GM18498 (cell line): ENCODE measurements at regions not wholly inside any gene's neighbourhood (a gene's known extent, or its start where the extent isn't known, plus 50 kb on each side); places are given as distances from the start of the nearest gene placed in this dataset.

Experiments used
- ATAC-seq: cut with Tn5 transposase; IDR thresholded peaks from one replicate; pipeline ENCODE4 v1.9.1; 2021; ENCODE audit warnings: mild to moderate bottlenecking, moderate library complexity; ENCODE audit not compliant: unreplicated experiment

- no peak for ATAC-seq
Observed at GRCh38 chr7:16323313-16323712, 98.0 kb downstream of the CRPPA start.

- ATAC-seq = no peak
Observed at GRCh38 chr7:16320099-16320660, 101.2 kb downstream of the CRPPA start.

- no peak for ATAC-seq
Observed at GRCh38 chr7:16318989-16319915, 102.1 kb downstream of the CRPPA start.

DNA sequence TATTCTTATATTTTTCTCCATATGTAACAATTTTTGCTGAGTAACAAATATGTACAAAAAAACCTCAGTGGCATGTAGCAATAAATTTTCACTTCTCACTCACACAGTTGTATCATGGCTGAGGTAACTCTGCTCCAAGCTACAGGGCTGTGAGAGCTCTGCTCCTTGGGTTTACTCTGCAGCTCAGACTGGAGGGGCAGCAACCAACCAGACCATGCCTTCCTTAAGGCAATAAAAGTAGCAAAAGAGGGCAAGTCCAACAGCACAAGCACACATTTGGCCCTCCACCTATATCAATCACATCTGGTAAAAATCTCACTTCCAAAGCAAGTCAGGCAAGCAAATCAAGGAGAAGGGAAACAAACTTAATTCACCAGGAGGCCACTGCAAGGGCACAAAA, 102.9 kb downstream of the CRPPA start:
- no peak for ATAC-seq

- ATAC-seq = no peak
Observed at GRCh38 chr7:16317406-16317805, 103.9 kb downstream of the CRPPA start.

DNA sequence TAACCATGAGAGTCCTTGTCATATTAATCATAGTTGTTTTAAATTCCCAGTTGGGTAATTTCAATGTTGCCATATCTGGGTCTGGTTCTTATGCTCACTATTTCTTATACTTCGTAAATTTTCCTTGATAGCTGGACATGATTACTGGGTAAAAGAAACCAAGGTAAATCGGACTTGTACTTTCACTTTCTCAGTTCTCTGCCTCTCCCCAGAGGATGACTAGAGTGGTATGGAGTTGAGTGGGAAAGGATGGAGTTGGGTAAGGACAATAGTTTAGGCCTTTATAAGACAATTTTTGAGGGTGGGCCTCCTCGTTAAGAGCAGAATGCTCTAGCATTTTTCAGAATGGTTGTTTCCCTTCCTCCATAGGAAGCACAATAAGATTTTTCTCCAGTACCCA, 106.1 kb downstream of the CRPPA start:
- ATAC-seq = no peak

DNA sequence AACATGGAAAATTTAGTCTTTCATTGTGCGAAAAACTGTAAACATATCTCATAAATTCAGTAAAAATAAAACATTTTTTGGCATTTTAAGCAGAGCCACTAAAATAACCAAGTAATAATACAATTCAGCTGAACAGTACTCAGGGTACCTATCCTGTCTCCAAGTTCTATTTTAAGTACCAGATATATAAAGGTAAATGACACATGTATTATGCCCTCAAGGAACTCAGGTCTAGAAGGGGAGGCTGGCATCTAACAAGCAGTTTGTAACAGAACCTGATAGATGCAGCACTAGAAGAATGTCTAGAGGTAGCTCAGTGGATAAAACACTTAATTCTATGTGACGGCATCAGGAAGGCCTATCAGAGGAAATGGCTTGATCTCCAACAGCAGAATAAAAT, 112.2 kb downstream of the CRPPA start:
- ATAC-seq = no peak

DNA sequence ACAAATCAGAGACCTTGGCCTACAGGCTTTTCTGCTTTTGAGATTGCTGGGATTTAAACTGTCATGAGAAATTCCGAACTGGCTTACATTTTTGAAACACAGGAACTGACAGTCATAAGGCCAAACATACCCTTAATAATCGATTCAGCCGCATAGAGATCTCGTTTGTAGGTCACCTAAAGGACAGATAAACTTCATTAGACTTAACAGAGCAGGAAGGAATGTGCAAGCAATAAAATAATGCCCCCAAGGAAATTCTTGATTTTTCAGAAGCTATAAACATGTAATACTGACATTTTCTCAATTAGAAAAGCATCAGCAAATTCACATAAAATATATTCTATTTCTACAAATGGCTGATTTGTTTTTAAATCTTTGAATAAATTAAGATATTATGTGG, 120.0 kb downstream of the CRPPA start:
- ATAC-seq = no peak

DNA sequence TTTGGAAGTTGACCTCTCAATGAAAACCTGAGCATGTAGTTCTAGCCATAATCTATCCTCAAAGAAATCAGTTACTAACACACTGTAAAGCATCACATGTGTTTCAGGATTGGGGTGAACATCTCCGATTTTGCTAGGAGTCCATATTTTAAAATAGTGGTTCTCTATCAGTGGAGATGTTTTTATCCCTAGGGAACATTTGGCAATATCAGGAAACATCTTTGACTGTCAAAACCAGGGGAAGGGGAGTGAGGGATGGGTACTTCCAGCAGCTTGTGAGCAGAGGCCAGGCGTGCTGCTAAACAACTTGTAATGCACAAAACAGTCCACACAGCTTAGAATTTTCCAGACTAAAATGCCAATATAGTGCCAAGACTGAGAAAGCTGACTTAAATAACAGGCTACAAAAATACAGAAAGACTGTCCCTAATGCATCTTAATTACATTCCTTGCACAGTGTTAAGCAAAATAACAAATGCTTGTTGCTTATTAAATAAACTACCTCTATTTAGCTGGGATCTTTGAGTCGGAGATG, 120.9 kb downstream of the CRPPA start:
- no peak for ATAC-seq

- no peak for ATAC-seq
Observed at GRCh38 chr7:16299853-16300252, 121.5 kb downstream of the CRPPA start.

DNA sequence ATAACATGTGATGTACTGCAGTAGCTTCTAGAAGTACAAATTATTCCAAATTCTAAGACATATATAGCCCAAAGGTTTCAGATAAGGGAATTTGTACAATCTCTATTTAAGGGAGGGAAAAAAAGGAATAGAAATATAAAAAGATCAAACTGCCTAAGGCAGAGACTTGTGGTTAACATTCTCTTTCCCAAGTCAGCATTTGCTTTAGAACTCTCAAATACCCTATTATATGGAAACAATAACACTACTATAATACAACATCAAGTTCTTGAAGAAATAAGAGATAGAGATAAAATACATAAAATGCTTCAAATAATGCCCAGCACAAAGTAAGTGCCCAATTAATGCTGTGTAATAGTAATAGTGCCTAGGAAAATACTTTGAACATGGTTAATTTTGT, 123.1 kb downstream of the CRPPA start:
- no peak for ATAC-seq

- ATAC-seq = no peak
Observed at GRCh38 chr7:16295558-16295957, 125.8 kb downstream of the CRPPA start.

DNA sequence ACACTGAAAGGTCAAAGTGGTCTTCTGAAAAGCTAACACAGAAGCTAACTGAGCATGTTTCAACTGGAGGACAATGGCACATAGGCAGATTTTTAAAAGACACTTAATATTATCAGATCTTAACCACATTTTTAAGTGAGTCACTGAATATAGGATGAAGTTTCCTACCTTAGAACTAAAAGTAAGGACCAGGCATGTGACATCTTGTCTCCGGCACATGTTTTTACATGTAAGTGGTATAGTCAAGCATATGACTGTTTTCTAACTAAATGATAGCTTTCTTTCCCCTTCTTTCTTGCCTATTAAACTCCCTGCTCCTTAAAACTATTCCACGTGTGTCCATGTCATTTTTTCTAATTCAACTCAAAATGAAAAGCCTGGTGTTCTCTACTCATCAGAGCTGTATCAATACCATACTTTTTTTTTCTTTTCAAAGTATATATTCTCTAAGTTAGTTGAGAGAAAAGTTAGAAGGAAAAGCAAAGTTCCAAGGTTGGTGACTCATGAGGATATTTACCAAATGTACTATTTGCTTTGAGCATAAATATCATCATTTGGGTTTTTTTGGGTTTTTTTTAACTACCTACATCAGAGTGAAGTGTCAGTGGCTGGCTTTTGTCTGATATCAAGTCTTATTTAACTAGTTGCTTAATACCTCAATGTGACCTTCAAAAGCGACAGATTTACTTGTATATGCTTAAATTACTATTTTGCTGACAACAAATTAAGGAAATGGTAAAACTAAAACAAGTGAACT, 127.5 kb downstream of the CRPPA start:
- no peak for ATAC-seq

GRCh38 chr7:16284581-16284980, 136.8 kb downstream of the CRPPA start:
- no peak for ATAC-seq

DNA sequence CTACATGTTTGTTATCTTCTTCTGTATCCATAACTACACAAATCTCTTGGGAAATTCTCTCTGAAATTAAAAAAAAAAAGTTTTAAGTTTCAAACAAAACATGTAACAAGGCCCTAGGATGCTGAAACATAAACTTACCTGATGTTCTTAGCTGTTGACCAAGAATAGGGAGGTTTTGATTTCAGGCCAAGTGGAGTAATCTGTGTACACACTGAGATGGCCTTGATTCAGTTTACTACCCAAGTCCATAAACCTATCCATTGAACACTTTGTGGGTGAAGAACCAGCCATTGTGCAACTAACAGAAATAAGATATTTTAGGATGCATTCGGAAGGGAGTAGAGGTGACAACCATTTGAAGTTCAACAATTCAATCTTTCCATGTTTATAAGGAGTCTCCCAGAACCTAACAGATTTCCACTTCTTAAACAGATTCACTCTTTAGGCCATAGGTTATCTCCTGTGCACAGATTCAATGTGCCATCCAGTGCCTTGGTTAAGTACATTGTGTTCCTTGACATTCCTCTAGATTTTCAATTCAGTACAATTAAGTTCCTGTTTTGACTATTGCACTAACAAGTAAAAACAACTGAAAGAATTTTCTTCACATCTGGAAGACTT, 143.1 kb downstream of the CRPPA start:
- no peak for ATAC-seq

DNA sequence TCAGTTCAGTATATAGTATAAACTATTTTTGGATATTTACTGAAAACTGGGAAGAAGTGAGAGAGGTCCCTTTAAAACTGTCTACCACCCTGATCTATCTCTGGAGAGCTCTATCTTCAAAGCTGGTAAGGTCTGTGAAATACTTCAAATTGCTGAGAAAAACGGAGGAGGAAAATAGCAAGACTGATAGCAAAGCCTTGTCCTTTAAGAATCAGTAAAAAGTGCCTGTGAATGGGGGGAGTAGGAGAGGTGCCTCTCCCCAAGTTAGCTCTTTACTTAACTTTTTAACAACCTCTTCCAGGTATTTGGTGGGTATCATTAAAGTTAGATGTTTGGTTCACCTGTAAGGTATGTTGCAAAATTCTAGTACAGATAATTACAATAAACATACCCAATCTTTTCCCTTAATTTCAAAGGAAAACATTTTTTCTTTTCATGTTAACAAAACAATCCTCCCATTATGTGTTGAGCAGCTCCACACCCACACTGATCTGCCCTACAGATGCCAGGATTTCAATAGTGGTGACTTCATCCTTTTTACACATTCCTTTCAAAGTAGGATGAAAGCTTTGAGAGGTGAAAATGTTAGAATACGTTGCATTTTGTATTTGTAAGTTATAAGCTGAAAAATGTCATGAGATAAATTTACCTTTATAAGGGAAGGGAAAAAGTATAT, 149.2 kb downstream of the CRPPA start:
- no peak for ATAC-seq

DNA sequence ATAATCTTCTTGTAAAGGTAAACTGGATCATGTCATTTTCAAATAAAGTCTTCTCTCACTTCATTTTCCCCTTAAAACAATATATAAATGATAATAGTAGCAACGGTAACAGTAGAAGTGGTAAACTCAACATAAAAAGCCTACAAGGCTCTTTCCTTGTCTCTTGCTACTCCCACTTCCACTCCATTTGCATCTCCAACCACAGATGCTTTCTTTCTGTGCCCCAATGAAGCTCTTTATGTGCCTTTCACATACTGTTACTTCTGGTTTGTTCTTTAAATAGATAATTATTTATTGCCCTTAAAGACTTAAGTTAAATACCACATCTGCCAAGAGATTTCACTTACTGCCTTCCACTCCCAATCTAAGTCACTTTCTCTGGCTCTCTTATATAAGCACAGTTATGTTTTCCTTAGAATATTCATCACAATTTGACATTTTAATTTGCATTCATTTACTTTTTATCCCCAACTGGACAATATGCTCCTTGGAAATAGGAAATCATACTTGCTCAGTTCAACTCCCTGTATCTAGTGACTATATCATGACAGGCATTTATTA, 149.9 kb downstream of the CRPPA start:
- peak; percentile 80 for ATAC-seq

DNA sequence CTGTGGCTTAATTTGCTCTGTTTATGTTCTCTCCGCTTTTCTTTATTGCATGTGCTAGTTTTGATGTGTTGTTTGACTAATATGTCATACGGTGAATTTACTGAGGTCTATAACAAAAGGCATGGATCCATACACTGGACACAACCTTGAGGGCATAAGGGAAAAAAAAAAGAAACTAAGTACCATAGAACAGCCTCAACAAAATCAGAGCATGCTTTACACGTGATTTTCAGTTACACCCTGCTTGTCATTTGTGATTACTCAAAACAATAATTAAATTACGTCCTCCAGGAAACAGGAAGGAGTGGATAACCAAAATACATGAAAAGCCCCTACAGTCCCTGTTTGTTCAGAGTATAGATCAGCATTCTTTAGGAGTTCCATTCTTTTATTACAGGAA, 150.5 kb downstream of the CRPPA start:
- ATAC-seq = peak; percentile 4

GRCh38 chr7:16268821-16269768, 152.2 kb downstream of the CRPPA start:
- ATAC-seq = no peak
